OCI-LY7 (cell line): ENCODE measurements at regions not wholly inside any gene's neighbourhood (a gene's known extent, or its start where the extent isn't known, plus 50 kb on each side); places are given as distances from the start of the nearest gene placed in this dataset.

Experiments
- EZH2phosphoT487 ChIP-seq: fragments of 200-600 bp; sonication (generic); IDR thresholded peaks from 2 replicates; pipeline ENCODE4 v1.6.1; 2018; ENCODE audit warnings: low read depth, borderline replicate concordance, mild to moderate bottlenecking, mixed run types, antibody characterized with exemption, low read length, moderate library complexity, mixed read lengths
- TF ChIP-seq, protein P1 (sequence below): fragments of 200-600 bp; sonication (generic); conservative IDR thresholded peaks from 2 replicates; pipeline ENCODE4 v1.5.1; 2014; ENCODE audit warnings: mild to moderate bottlenecking, antibody characterized with exemption, low read length, moderate library complexity, mixed read lengths

DNA sequence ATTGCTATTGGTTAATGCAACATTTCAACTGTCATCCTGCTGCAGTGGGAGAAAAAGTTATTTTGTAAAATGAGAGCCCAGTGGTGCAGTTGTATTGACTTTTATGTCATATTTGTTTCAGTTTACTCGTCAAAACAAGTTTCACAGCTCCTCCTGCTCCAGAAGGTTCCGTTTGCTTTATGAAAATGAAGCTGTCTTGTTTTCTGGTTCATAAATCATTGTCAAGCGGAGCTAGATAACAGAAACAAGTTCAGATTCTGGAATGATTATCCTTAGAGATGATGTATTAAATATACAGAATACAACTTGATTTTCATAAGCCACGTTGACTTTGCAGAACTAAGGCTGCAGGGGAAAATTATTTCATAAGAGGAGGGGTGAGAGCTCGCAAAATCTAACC lies 970.5 kb upstream of the NR2F2 start:
- TF ChIP-seq, protein P1, sequence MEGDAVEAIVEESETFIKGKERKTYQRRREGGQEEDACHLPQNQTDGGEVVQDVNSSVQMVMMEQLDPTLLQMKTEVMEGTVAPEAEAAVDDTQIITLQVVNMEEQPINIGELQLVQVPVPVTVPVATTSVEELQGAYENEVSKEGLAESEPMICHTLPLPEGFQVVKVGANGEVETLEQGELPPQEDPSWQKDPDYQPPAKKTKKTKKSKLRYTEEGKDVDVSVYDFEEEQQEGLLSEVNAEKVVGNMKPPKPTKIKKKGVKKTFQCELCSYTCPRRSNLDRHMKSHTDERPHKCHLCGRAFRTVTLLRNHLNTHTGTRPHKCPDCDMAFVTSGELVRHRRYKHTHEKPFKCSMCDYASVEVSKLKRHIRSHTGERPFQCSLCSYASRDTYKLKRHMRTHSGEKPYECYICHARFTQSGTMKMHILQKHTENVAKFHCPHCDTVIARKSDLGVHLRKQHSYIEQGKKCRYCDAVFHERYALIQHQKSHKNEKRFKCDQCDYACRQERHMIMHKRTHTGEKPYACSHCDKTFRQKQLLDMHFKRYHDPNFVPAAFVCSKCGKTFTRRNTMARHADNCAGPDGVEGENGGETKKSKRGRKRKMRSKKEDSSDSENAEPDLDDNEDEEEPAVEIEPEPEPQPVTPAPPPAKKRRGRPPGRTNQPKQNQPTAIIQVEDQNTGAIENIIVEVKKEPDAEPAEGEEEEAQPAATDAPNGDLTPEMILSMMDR, result no peak
- no peak for TF ChIP-seq EZH2phosphoT487
